ENCODE measurements at regions not wholly inside any gene's neighbourhood (a gene's known extent, or its start where the extent isn't known, plus 50 kb on each side); places are given as distances from the start of the nearest gene placed in this dataset.
A peak's percentile ranks its signal among the peaks of the same experiment; 100 is the strongest.

- Histone ChIP-seq H4K8ac (ENCODE audit: low read depth, low read length) (no peak overlapping the region), H2BK5ac (ENCODE audit: low read length) (no peak overlapping the region), H2BK120ac (ENCODE audit: low read depth, low read length) (no peak overlapping the region), H3K4ac (ENCODE audit: low read length) (no peak overlapping the region), H3K23ac (ENCODE audit: low read depth, low read length, poor library complexity) (no peak overlapping the region), H3K18ac (ENCODE audit: low read length) (peak overlapping the region; percentile 15), H3K4me1 (ENCODE audit: control insufficient read depth in 2 of 2, insufficient read depth in 1 of 2, low read depth in 1 of 2, low read length in 2 of 2) (no peaks in the 10 kb centered on the region), H2AFZ (ENCODE audit: low read length) (no peak overlapping the region), H3K9ac (ENCODE audit: low read depth, low read length, poor library complexity) (no peak overlapping the region), H4K91ac (ENCODE audit: low read depth, low read length, poor library complexity) (no peak overlapping the region), H2BK15ac (ENCODE audit: low read length) (no peak overlapping the region), H3K9me3 (replicated peaks in 1 of 2; ENCODE audit: control insufficient read depth in 2 of 2, insufficient read depth in 1 of 2, low read depth in 1 of 2, low read length in 2 of 2) (no peaks in the 10 kb centered on the region), H3K36me3 (replicated peaks in 1 of 2; ENCODE audit: control insufficient read depth in 2 of 2, insufficient read depth in 2 of 2, low read length in 2 of 2) (no peaks in the 10 kb centered on the region), H3K79me1 (ENCODE audit: low read depth, low read length) (no peaks in the 10 kb centered on the region), H3K27me3 (ENCODE audit: control insufficient read depth in 3 of 3, insufficient read depth in 3 of 3, low read depth in 1 of 3, low read length in 3 of 3) (peaks cover 0 to 32% (median 11%) of the 10 kb centered on the region in 3 experiments), H3K4me2 (ENCODE audit: insufficient read depth, low read length, poor library complexity, severe bottlenecking) (no peak overlapping the region), H2AK5ac (ENCODE audit: low read depth, low read length) (no peak overlapping the region), H3K4me3 (ENCODE audit: low read length in 2 of 2) (no peak overlapping the region), H2BK12ac (ENCODE audit: low read length) (no peak overlapping the region), H3K14ac (ENCODE audit: low read length) (no peak overlapping the region), H3K27ac (replicated peaks; ENCODE audit: low read length) (no peak overlapping the region)
- no peak for DNase-seq (ENCODE audit: low spot score)
- WGBS, 2 donors (ENCODE audit: extremely low coverage in 2 of 2, insufficient read length in 2 of 2, insufficient replicate concordance in 1 of 2) = no CpG with 5 or more reads among the region's 25 CpGs
Measured at GRCh38 chr16:86343027-86343795, 167.1 kb upstream of the FOXF1 start.

GRCh38 chr16:86343796-86344585 lies 166.3 kb upstream of the FOXF1 start:
- Histone ChIP-seq H2BK5ac (ENCODE audit: low read length) (no peak overlapping the region), H3K36me3 (replicated peaks in 1 of 2; ENCODE audit: control insufficient read depth in 2 of 2, insufficient read depth in 2 of 2, low read length in 2 of 2) (no peaks in the 10 kb centered on the region), H3K9ac (ENCODE audit: low read depth, low read length, poor library complexity) (no peak overlapping the region), H4K91ac (ENCODE audit: low read depth, low read length, poor library complexity) (no peak overlapping the region), H3K4me2 (ENCODE audit: insufficient read depth, low read length, poor library complexity, severe bottlenecking) (no peak overlapping the region), H3K4me1 (ENCODE audit: control insufficient read depth in 2 of 2, insufficient read depth in 1 of 2, low read depth in 1 of 2, low read length in 2 of 2) (no peaks in the 10 kb centered on the region), H3K14ac (ENCODE audit: low read length) (no peak overlapping the region), H3K27me3 (ENCODE audit: control insufficient read depth in 3 of 3, insufficient read depth in 3 of 3, low read depth in 1 of 3, low read length in 3 of 3) (peaks cover 0 to 32% (median 11%) of the 10 kb centered on the region in 3 experiments), H2AFZ (ENCODE audit: low read length) (no peak overlapping the region), H3K79me1 (ENCODE audit: low read depth, low read length) (no peaks in the 10 kb centered on the region), H2BK12ac (ENCODE audit: low read length) (no peak overlapping the region), H3K18ac (ENCODE audit: low read length) (no peak overlapping the region), H4K8ac (ENCODE audit: low read depth, low read length) (no peak overlapping the region), H3K4ac (ENCODE audit: low read length) (no peak overlapping the region), H2AK5ac (ENCODE audit: low read depth, low read length) (no peak overlapping the region), H3K27ac (replicated peaks; ENCODE audit: low read length) (no peak overlapping the region), H2BK120ac (ENCODE audit: low read depth, low read length) (no peak overlapping the region), H2BK15ac (ENCODE audit: low read length) (no peak overlapping the region), H3K4me3 (ENCODE audit: low read length in 2 of 2) (no peak overlapping the region), H3K23ac (ENCODE audit: low read depth, low read length, poor library complexity) (no peak overlapping the region), H3K9me3 (replicated peaks in 1 of 2; ENCODE audit: control insufficient read depth in 2 of 2, insufficient read depth in 1 of 2, low read depth in 1 of 2, low read length in 2 of 2) (no peaks in the 10 kb centered on the region)
- DNase-seq (ENCODE audit: low spot score) = no peak
- WGBS, 2 donors (ENCODE audit: extremely low coverage in 2 of 2, insufficient read length in 2 of 2, insufficient replicate concordance in 1 of 2) = no CpG with 5 or more reads among the region's 10 CpGs

GRCh38 chr16:86344586-86344871 lies 165.8 kb upstream of the FOXF1 start:
- H2BK12ac ChIP-seq (ENCODE audit: low read length) = no peak overlapping the region
- H3K9ac ChIP-seq (ENCODE audit: low read depth, low read length, poor library complexity) = no peak overlapping the region
- H3K4me3 ChIP-seq (ENCODE audit: low read length in 2 of 2) = no peak overlapping the region
- no peak overlapping the region for H3K14ac ChIP-seq (ENCODE audit: low read length)
- no peak overlapping the region for H2BK5ac ChIP-seq (ENCODE audit: low read length)
- peak overlapping the region; percentile 5 for H3K18ac ChIP-seq (ENCODE audit: low read length)
- no peak overlapping the region for H4K91ac ChIP-seq (ENCODE audit: low read depth, low read length, poor library complexity)
- no CpG with 5 or more reads among the region's 7 CpGs for WGBS, 2 donors (ENCODE audit: extremely low coverage in 2 of 2, insufficient read length in 2 of 2, insufficient replicate concordance in 1 of 2)
- no peak overlapping the region for H2AK5ac ChIP-seq (ENCODE audit: low read depth, low read length)
- peaks cover 0 to 35% (median 11%) of the 10 kb centered on the region in 3 experiments for H3K27me3 ChIP-seq (ENCODE audit: control insufficient read depth in 3 of 3, insufficient read depth in 3 of 3, low read depth in 1 of 3, low read length in 3 of 3)
- H2AFZ ChIP-seq (ENCODE audit: low read length) = no peak overlapping the region
- H3K9me3 ChIP-seq (replicated peaks in 1 of 2; ENCODE audit: control insufficient read depth in 2 of 2, insufficient read depth in 1 of 2, low read depth in 1 of 2, low read length in 2 of 2) = no peaks in the 10 kb centered on the region
- H3K4me1 ChIP-seq (ENCODE audit: control insufficient read depth in 2 of 2, insufficient read depth in 1 of 2, low read depth in 1 of 2, low read length in 2 of 2) = no peaks in the 10 kb centered on the region
- no peaks in the 10 kb centered on the region for H3K36me3 ChIP-seq (replicated peaks in 1 of 2; ENCODE audit: control insufficient read depth in 2 of 2, insufficient read depth in 2 of 2, low read length in 2 of 2)
- H3K4ac ChIP-seq (ENCODE audit: low read length) = no peak overlapping the region
- no peak overlapping the region for H2BK120ac ChIP-seq (ENCODE audit: low read depth, low read length)
- no peak overlapping the region for H4K8ac ChIP-seq (ENCODE audit: low read depth, low read length)
- H3K27ac ChIP-seq (replicated peaks; ENCODE audit: low read length) = no peak overlapping the region
- H3K79me1 ChIP-seq (ENCODE audit: low read depth, low read length) = no peaks in the 10 kb centered on the region
- H3K4me2 ChIP-seq (ENCODE audit: insufficient read depth, low read length, poor library complexity, severe bottlenecking) = no peak overlapping the region
- H3K23ac ChIP-seq (ENCODE audit: low read depth, low read length, poor library complexity) = no peak overlapping the region
- no peak for DNase-seq (ENCODE audit: low spot score)
- H2BK15ac ChIP-seq (ENCODE audit: low read length) = no peak overlapping the region

GRCh38 chr16:86344881-86345280 lies 165.4 kb upstream of the FOXF1 start:
- Histone ChIP-seq H3K14ac (ENCODE audit: low read length) (no peak overlapping the region), H3K23ac (ENCODE audit: low read depth, low read length, poor library complexity) (no peak overlapping the region), H3K79me1 (ENCODE audit: low read depth, low read length) (no peaks in the 10 kb centered on the region), H3K4ac (ENCODE audit: low read length) (no peak overlapping the region), H4K8ac (ENCODE audit: low read depth, low read length) (no peak overlapping the region), H2BK12ac (ENCODE audit: low read length) (no peak overlapping the region), H3K9me3 (replicated peaks in 1 of 2; ENCODE audit: control insufficient read depth in 2 of 2, insufficient read depth in 1 of 2, low read depth in 1 of 2, low read length in 2 of 2) (no peaks in the 10 kb centered on the region), H2AK5ac (ENCODE audit: low read depth, low read length) (no peak overlapping the region), H3K18ac (ENCODE audit: low read length) (no peak overlapping the region), H2AFZ (ENCODE audit: low read length) (no peak overlapping the region), H3K4me2 (ENCODE audit: insufficient read depth, low read length, poor library complexity, severe bottlenecking) (no peak overlapping the region), H2BK120ac (ENCODE audit: low read depth, low read length) (no peak overlapping the region), H3K9ac (ENCODE audit: low read depth, low read length, poor library complexity) (no peak overlapping the region), H3K27ac (replicated peaks; ENCODE audit: low read length) (no peak overlapping the region), H3K4me1 (ENCODE audit: control insufficient read depth in 2 of 2, insufficient read depth in 1 of 2, low read depth in 1 of 2, low read length in 2 of 2) (no peaks in the 10 kb centered on the region), H4K91ac (ENCODE audit: low read depth, low read length, poor library complexity) (no peak overlapping the region), H3K36me3 (replicated peaks in 1 of 2; ENCODE audit: control insufficient read depth in 2 of 2, insufficient read depth in 2 of 2, low read length in 2 of 2) (no peaks in the 10 kb centered on the region), H2BK5ac (ENCODE audit: low read length) (no peak overlapping the region), H3K4me3 (ENCODE audit: low read length in 2 of 2) (no peak overlapping the region), H3K27me3 (ENCODE audit: control insufficient read depth in 3 of 3, insufficient read depth in 3 of 3, low read depth in 1 of 3, low read length in 3 of 3) (peaks cover 0 to 38% (median 11%) of the 10 kb centered on the region in 3 experiments), H2BK15ac (ENCODE audit: low read length) (no peak overlapping the region)
- no CpG with 5 or more reads among the region's 5 CpGs for WGBS, 2 donors (ENCODE audit: extremely low coverage in 2 of 2, insufficient read length in 2 of 2, insufficient replicate concordance in 1 of 2)
- DNase-seq (ENCODE audit: low spot score) = no peak
